ENCODE measurements at regions not wholly inside any gene's neighbourhood (a gene's known extent, or its start where the extent isn't known, plus 50 kb on each side); places are given as distances from the start of the nearest gene placed in this dataset.

GRCh38 chr10:64054392-64054791 is 533.2 kb downstream of the REEP3 start:
- Mint-ChIP-seq H3K36me3 (no peaks in the 10 kb centered on the region), H3K27ac (no peak overlapping the region), H3K4me3 (no peak overlapping the region), H3K9me3 (no peaks in the 10 kb centered on the region), H3K27me3 (peaks cover 2% of the 10 kb centered on the region), H3K4me1 (no peaks in the 10 kb centered on the region)
- DNase-seq (ENCODE audit: low spot score in 2 of 2), result no peak
- no peak for ATAC-seq (ENCODE audit: low read depth)

GRCh38 chr10:64059884-64060283 is 538.7 kb downstream of the REEP3 start:
- Mint-ChIP-seq H3K4me3 (no peak overlapping the region), H3K27ac (no peak overlapping the region), H3K36me3 (no peaks in the 10 kb centered on the region), H3K9me3 (no peaks in the 10 kb centered on the region), H3K27me3 (peaks cover 3% of the 10 kb centered on the region), H3K4me1 (no peaks in the 10 kb centered on the region)
- DNase-seq (ENCODE audit: low spot score in 2 of 2), result no peak
- no peak for ATAC-seq (ENCODE audit: low read depth)

- Mint-ChIP-seq H3K4me3 (no peak overlapping the region), H3K9me3 (no peaks in the 10 kb centered on the region), H3K4me1 (no peaks in the 10 kb centered on the region), H3K36me3 (no peaks in the 10 kb centered on the region), H3K27me3 (peaks cover 3% of the 10 kb centered on the region), H3K27ac (no peak overlapping the region)
- ATAC-seq (ENCODE audit: low read depth) (no peak), DNase-seq (ENCODE audit: low spot score in 2 of 2) (no peak)
Observed at GRCh38 chr10:64060389-64060788, 539.2 kb downstream of the REEP3 start.

- H3K27ac Mint-ChIP-seq, result no peak overlapping the region
- DNase-seq (ENCODE audit: low spot score in 2 of 2) (no peak), ATAC-seq (ENCODE audit: low read depth) (no peak)
- H3K4me3 Mint-ChIP-seq, result no peak overlapping the region
- peaks cover 3% of the 10 kb centered on the region for H3K27me3 Mint-ChIP-seq
- no peaks in the 10 kb centered on the region for H3K9me3 Mint-ChIP-seq
- no peaks in the 10 kb centered on the region for H3K4me1 Mint-ChIP-seq
- H3K36me3 Mint-ChIP-seq, result no peaks in the 10 kb centered on the region
Observed at GRCh38 chr10:64062793-64063192, 541.6 kb downstream of the REEP3 start.

- Mint-ChIP-seq H3K27me3 (no peaks in the 10 kb centered on the region), H3K4me1 (no peaks in the 10 kb centered on the region)
Observed at GRCh38 chr10:64067009-64067606, 545.9 kb downstream of the REEP3 start.

GRCh38 chr10:64067859-64068258 is 546.7 kb downstream of the REEP3 start:
- Mint-ChIP-seq H3K27me3 (no peaks in the 10 kb centered on the region), H3K4me3 (no peak overlapping the region), H3K9me3 (no peaks in the 10 kb centered on the region), H3K27ac (no peak overlapping the region), H3K36me3 (no peaks in the 10 kb centered on the region), H3K4me1 (no peaks in the 10 kb centered on the region)
- no peak for ATAC-seq (ENCODE audit: low read depth)
- DNase-seq (ENCODE audit: low spot score in 2 of 2), result no peak

More at GRCh38 chr10:64067009-64067606, 545.9 kb downstream of the REEP3 start:
- DNase-seq (ENCODE audit: low spot score in 2 of 2) (no peak), ATAC-seq (ENCODE audit: low read depth) (no peak)
- no peaks in the 10 kb centered on the region for H3K36me3 Mint-ChIP-seq
- H3K4me3 Mint-ChIP-seq, result no peak overlapping the region
- H3K27ac Mint-ChIP-seq, result no peak overlapping the region
- H3K9me3 Mint-ChIP-seq, result no peaks in the 10 kb centered on the region

- Mint-ChIP-seq H3K4me1 (no peaks in the 10 kb centered on the region), H3K27me3 (no peaks in the 10 kb centered on the region), H3K9me3 (no peaks in the 10 kb centered on the region), H3K27ac (no peak overlapping the region), H3K4me3 (no peak overlapping the region), H3K36me3 (no peaks in the 10 kb centered on the region)
- ATAC-seq (ENCODE audit: low read depth) (no peak), DNase-seq (ENCODE audit: low spot score in 2 of 2) (no peak)
Observed at GRCh38 chr10:64070241-64070640, 549.0 kb downstream of the REEP3 start.

GRCh38 chr10:64071218-64071617 is 550.0 kb downstream of the REEP3 start:
- ATAC-seq (ENCODE audit: low read depth) (no peak), DNase-seq (ENCODE audit: low spot score in 2 of 2) (no peak)
- Mint-ChIP-seq H3K9me3 (no peaks in the 10 kb centered on the region), H3K27me3 (peaks cover 1% of the 10 kb centered on the region), H3K36me3 (no peaks in the 10 kb centered on the region), H3K27ac (no peak overlapping the region), H3K4me3 (no peak overlapping the region), H3K4me1 (no peaks in the 10 kb centered on the region)

- H3K4me1 Mint-ChIP-seq, result no peaks in the 10 kb centered on the region
- H3K27me3 Mint-ChIP-seq, result peaks cover 5% of the 10 kb centered on the region
- no peak overlapping the region for H3K27ac Mint-ChIP-seq
- DNase-seq (ENCODE audit: low spot score in 2 of 2), result no peak
- no peaks in the 10 kb centered on the region for H3K9me3 Mint-ChIP-seq
- no peak for ATAC-seq (ENCODE audit: low read depth)
- no peak overlapping the region for H3K4me3 Mint-ChIP-seq
- no peaks in the 10 kb centered on the region for H3K36me3 Mint-ChIP-seq
Observed at GRCh38 chr10:64075604-64076003, 554.4 kb downstream of the REEP3 start.

- DNase-seq (ENCODE audit: low spot score in 2 of 2) (no peak), ATAC-seq (ENCODE audit: low read depth) (no peak)
- Mint-ChIP-seq H3K27ac (no peak overlapping the region), H3K9me3 (no peaks in the 10 kb centered on the region), H3K4me3 (no peak overlapping the region), H3K27me3 (peaks cover 5% of the 10 kb centered on the region), H3K4me1 (no peaks in the 10 kb centered on the region), H3K36me3 (no peaks in the 10 kb centered on the region)
Observed at GRCh38 chr10:64076322-64076940, 555.2 kb downstream of the REEP3 start.

- no peaks in the 10 kb centered on the region for H3K36me3 Mint-ChIP-seq
Observed at GRCh38 chr10:64079341-64079740, 558.1 kb downstream of the REEP3 start.

GRCh38 chr10:64080071-64080470 is 558.9 kb downstream of the REEP3 start:
- ATAC-seq (ENCODE audit: low read depth) (no peak), DNase-seq (ENCODE audit: low spot score in 2 of 2) (no peak)
- Mint-ChIP-seq H3K4me3 (no peak overlapping the region), H3K36me3 (no peaks in the 10 kb centered on the region), H3K27ac (no peak overlapping the region), H3K9me3 (no peaks in the 10 kb centered on the region), H3K4me1 (no peaks in the 10 kb centered on the region), H3K27me3 (peaks cover 9% of the 10 kb centered on the region)

More at GRCh38 chr10:64079341-64079740, 558.1 kb downstream of the REEP3 start:
- peaks cover 9% of the 10 kb centered on the region for H3K27me3 Mint-ChIP-seq
- no peak overlapping the region for H3K27ac Mint-ChIP-seq
- DNase-seq (ENCODE audit: low spot score in 2 of 2), result no peak
- ATAC-seq (ENCODE audit: low read depth), result no peak
- no peaks in the 10 kb centered on the region for H3K4me1 Mint-ChIP-seq
- no peaks in the 10 kb centered on the region for H3K9me3 Mint-ChIP-seq
- no peak overlapping the region for H3K4me3 Mint-ChIP-seq

GRCh38 chr10:64081947-64082482 is 560.8 kb downstream of the REEP3 start:
- Mint-ChIP-seq H3K4me3 (no peak overlapping the region), H3K36me3 (no peaks in the 10 kb centered on the region), H3K9me3 (no peaks in the 10 kb centered on the region), H3K27ac (no peak overlapping the region), H3K4me1 (no peaks in the 10 kb centered on the region), H3K27me3 (peaks cover 8% of the 10 kb centered on the region)
- ATAC-seq (ENCODE audit: low read depth) (no peak), DNase-seq (ENCODE audit: low spot score in 2 of 2) (no peak)

- Mint-ChIP-seq H3K4me1 (no peaks in the 10 kb centered on the region), H3K36me3 (no peaks in the 10 kb centered on the region)
- ATAC-seq (ENCODE audit: low read depth), result no peak
Observed at GRCh38 chr10:64086083-64086767, 565.0 kb downstream of the REEP3 start.

More at GRCh38 chr10:64086083-64086767, 565.0 kb downstream of the REEP3 start:
- H3K27me3 Mint-ChIP-seq, result peaks cover 4% of the 10 kb centered on the region
- DNase-seq (ENCODE audit: low spot score in 2 of 2), result no peak
- no peaks in the 10 kb centered on the region for H3K9me3 Mint-ChIP-seq
- H3K27ac Mint-ChIP-seq, result no peak overlapping the region
- no peak overlapping the region for H3K4me3 Mint-ChIP-seq
